GM12878 (cell line): ENCODE measurements at regions not wholly inside any gene's neighbourhood (a gene's known extent, or its start where the extent isn't known, plus 50 kb on each side); places are given as distances from the start of the nearest gene placed in this dataset.

Source experiments
- EZH2 ChIP-seq: IDR thresholded peaks from 2 replicates; pipeline ENCODE4 v1.6.1; 2012; ENCODE audit warnings: low read depth, mild to moderate bottlenecking, control low read depth, inconsistent platforms, low read length, borderline replicate concordance; ENCODE audit not compliant: control insufficient read depth
- SIN3A ChIP-seq: IDR thresholded peaks from 2 replicates; pipeline ENCODE4 v1.6.1; 2012; ENCODE audit warnings: low read depth, low read length, improper control_type of control experiment
- TF ChIP-seq, protein P1 (sequence below): fragments of 450-650 bp; formaldehyde crosslinking; IDR thresholded peaks from 2 replicates; pipeline ENCODE4 v1.4.0; 2022; ENCODE audit warnings: mild to moderate bottlenecking, moderate library complexity
- TF ChIP-seq, protein P2 (sequence below): IDR thresholded peaks from 2 replicates; pipeline ENCODE4 v1.6.1; 2011; ENCODE audit warnings: low read depth, mild to moderate bottlenecking, low read length, moderate library complexity, borderline replicate concordance; ENCODE audit errors: extremely low read depth

GRCh38 chr10:4588824-4589223 lies 237.2 kb upstream of the AKR1E2 start:
- TF ChIP-seq EZH2 (no peak), SIN3A (no peak)
- TF ChIP-seq, protein P1, sequence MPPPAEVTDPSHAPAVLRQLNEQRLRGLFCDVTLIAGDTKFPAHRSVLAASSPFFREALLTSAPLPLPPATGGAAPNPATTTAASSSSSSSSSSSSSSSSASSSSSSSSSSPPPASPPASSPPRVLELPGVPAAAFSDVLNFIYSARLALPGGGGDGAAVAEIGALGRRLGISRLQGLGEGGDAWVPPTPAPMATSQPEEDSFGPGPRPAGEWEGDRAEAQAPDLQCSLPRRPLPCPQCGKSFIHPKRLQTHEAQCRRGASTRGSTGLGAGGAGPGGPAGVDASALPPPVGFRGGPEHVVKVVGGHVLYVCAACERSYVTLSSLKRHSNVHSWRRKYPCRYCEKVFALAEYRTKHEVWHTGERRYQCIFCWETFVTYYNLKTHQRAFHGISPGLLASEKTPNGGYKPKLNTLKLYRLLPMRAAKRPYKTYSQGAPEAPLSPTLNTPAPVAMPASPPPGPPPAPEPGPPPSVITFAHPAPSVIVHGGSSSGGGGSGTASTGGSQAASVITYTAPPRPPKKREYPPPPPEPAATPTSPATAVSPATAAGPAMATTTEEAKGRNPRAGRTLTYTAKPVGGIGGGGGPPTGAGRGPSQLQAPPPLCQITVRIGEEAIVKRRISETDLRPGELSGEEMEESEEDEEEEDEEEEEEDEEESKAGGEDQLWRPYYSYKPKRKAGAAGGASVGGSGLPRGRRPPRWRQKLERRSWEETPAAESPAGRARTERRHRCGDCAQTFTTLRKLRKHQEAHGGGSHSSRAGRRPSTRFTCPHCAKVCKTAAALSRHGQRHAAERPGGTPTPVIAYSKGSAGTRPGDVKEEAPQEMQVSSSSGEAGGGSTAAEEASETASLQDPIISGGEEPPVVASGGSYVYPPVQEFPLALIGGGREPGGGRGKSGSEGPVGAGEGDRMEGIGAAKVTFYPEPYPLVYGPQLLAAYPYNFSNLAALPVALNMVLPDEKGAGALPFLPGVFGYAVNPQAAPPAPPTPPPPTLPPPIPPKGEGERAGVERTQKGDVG (CRISPR knock-in tag), result no peak
- TF ChIP-seq, protein P2, sequence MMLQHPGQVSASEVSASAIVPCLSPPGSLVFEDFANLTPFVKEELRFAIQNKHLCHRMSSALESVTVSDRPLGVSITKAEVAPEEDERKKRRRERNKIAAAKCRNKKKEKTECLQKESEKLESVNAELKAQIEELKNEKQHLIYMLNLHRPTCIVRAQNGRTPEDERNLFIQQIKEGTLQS, result no peak
